Retina (tissue), 1 donor: ENCODE measurements at regions not wholly inside any gene's neighbourhood (a gene's known extent, or its start where the extent isn't known, plus 50 kb on each side); places are given as distances from the start of the nearest gene placed in this dataset.

Experiments used
- DNase-seq: peaks from one replicate; pipeline ENCODE4 v3.0.0-alpha.2; 2016

GRCh38 chr11:112761911-112762706 lies 199.1 kb upstream of the NCAM1 start:
- DNase-seq: no peak

GRCh38 chr11:112762707-112763090 lies 198.5 kb upstream of the NCAM1 start:
- no peak for DNase-seq

GRCh38 chr11:112765337-112765736 lies 195.9 kb upstream of the NCAM1 start:
- DNase-seq: no peak

GRCh38 chr11:112769170-112769569 lies 192.1 kb upstream of the NCAM1 start:
- DNase-seq: no peak

GRCh38 chr11:112769584-112769983 lies 191.6 kb upstream of the NCAM1 start:
- DNase-seq: no peak

GRCh38 chr11:112770033-112770432 lies 191.2 kb upstream of the NCAM1 start:
- DNase-seq: no peak

- no peak for DNase-seq
These were observed 190.7 kb upstream of the NCAM1 start for GRCh38 chr11:112770487-112770886.

- DNase-seq: no peak
These were observed 189.4 kb upstream of the NCAM1 start for GRCh38 chr11:112771851-112772250.

GRCh38 chr11:112773264-112773663 lies 188.0 kb upstream of the NCAM1 start:
- DNase-seq: no peak

GRCh38 chr11:112776834-112777233 lies 184.4 kb upstream of the NCAM1 start:
- no peak for DNase-seq

GRCh38 chr11:112777283-112777751 lies 183.9 kb upstream of the NCAM1 start:
- DNase-seq: peak; percentile 78

- no peak for DNase-seq
These were observed 182.9 kb upstream of the NCAM1 start for GRCh38 chr11:112778091-112778876.

GRCh38 chr11:112778877-112779266 lies 182.3 kb upstream of the NCAM1 start:
- DNase-seq: no peak

GRCh38 chr11:112780351-112781087 lies 180.7 kb upstream of the NCAM1 start:
- DNase-seq: no peak

- DNase-seq: no peak
These were observed 177.3 kb upstream of the NCAM1 start for GRCh38 chr11:112783945-112784322.

- DNase-seq: peak; percentile 76
These were observed 176.7 kb upstream of the NCAM1 start for GRCh38 chr11:112784323-112785073.

- DNase-seq: no peak
These were observed 176.1 kb upstream of the NCAM1 start for GRCh38 chr11:112785149-112785548.

- DNase-seq: no peak
These were observed 175.5 kb upstream of the NCAM1 start for GRCh38 chr11:112785719-112786118.

GRCh38 chr11:112786196-112786595 lies 175.0 kb upstream of the NCAM1 start:
- DNase-seq: no peak

- no peak for DNase-seq
These were observed 174.2 kb upstream of the NCAM1 start for GRCh38 chr11:112786886-112787530.

GRCh38 chr11:112789481-112789880 lies 171.7 kb upstream of the NCAM1 start:
- no peak for DNase-seq

- no peak for DNase-seq
These were observed 170.9 kb upstream of the NCAM1 start for GRCh38 chr11:112790286-112790685.
